Suppressor macrophage (primary cell): ENCODE measurements at regions not wholly inside any gene's neighbourhood (a gene's known extent, or its start where the extent isn't known, plus 50 kb on each side); places are given as distances from the start of the nearest gene placed in this dataset.

Source experiments
- DNase-seq, 4 experiments: peaks; one replicate each; pipeline ENCODE4 v3.0.0-alpha.2; 2020 to 2022

DNA sequence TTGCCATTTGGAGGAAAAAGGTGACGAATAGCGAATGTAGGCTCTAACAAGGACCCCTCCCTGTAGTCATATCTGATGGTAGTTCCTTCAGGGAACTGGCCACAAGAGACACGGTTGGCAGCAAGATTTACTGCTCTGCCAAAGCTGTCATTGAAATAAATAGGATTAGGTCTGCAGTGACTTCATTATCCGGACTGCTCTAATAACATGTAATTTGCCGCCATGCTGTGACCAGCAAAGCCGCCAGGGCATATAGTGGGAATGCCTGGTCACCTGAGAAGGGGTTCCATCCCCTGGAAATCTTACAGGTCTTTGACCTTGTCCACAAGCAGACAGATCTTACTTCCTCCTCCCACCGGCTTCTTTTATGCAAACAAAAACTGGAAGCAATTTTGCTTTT, 59.4 kb upstream of the LAPTM4A start:
- DNase-seq: peak in 2 of 4 experiments; percentile 22 to 31

DNA sequence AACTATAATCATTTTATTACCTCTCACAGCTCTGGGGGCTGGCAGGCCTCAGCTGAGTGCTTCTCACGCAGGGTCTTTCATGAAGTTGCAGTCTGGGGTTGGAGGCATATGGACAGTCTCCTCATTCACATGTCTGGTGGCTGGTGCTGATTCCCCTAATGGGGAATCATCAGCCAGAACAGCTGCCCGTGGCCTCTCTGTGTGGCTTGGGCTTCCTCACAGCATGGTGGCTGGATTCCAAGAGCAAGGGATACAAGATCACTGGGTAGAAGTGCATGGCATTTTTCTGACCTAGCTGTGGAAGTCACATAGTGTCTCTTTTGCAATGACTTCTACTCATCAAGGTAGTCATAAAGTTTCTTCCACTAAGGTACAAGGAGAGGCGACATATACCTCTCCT, 59.0 kb upstream of the LAPTM4A start:
- DNase-seq: no peak

- peak; percentile 51 to 82 (median 74) for DNase-seq
These were observed 57.4 kb upstream of the LAPTM4A start for GRCh38 chr2:20108655-20109396.

GRCh38 chr2:20107776-20108175, 56.3 kb upstream of the LAPTM4A start:
- DNase-seq: no peak

DNA sequence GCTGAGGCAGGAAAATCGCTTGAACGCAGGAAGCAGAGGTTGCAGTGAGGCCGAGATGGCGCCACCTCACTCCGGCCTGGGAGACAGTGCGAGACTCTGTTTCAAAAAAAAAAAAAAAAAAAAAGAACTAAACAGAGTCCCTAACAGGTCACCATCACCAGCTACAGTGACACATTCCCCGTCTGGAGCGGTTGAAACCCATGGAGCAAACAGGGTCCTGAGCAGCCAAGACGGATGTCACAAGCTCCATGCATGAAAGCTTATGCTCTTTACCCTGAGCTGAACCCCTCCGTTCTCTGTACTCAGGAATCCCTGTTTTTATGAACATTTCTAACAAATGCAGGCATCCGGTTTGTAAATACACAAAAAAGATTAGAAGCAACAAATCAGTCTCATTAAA, 55.9 kb upstream of the LAPTM4A start:
- DNase-seq: no peak

DNA sequence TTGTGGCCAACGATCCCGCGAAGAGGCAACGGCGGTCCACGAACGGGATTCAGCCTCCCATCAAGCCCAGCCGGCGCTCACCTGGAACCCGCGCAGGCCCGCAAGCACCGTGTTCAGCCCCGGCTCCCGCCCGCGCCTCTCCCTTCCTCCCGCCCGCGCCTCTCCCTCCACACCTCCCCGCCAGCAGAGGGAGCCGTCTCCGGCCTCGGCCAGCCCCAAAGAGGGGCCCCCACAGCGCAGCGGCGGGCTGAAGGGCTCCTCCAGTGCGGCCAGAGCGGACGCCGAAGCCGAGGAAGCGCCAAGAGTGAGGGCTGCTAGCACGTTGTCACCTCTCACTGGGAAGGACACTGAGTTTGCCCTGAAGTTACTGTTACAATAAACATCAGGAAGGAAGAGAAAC, 55.3 kb upstream of the LAPTM4A start:
- peak; percentile 29 to 63 (median 36) for DNase-seq

DNA sequence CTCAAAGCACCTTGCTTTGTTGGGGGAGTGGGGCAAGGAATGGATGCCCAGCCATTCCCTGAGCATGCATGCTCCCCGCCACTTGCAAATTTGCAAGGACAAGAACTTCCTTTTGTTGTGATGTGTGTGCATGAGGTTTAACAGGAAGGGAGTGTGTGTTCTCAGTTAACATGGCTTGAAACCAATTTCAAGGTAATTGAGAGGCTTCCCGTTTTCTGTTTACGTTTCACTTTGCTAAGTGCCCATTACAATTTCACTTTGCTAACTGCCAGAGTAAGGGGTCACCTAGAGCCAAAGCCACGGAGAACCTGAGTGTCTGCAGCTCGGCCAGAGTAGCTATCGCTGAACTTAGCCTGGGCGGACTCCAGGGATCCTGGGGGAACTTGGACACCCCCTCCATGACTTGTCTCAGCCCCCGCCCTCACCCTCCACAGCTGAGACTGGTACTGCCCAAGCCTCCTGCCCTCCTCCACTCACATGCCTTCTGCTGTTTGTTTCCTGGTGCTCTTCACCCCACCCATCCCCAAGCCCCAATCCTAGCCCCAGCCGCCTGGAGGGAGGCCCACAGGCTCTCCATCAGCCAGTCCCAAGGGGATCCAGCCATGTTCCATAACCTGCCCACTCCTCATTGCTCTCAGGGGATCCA, 53.6 kb upstream of the LAPTM4A start:
- DNase-seq: no peak

DNA sequence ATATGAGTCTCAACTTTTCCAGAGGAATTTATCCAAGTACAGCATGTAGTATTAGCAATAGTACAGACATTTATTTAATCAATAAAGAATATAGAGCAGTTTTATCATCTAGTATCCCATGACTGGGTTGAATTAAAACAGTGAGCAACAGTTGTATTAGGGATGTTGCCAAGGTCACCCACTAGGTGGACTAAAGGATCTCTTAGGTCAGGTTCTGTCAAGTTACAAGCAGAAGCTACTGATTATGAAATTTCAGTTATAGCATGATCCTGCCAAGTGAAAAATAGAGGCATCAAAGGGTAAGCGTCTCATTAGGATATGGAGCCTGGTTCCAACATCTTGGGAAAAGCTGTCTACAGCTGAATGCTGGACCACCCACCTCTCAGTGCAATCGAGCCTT, 52.1 kb upstream of the LAPTM4A start:
- DNase-seq: peak; percentile 34 to 64 (median 57)
